ENCODE measurements at regions not wholly inside any gene's neighbourhood (a gene's known extent, or its start where the extent isn't known, plus 50 kb on each side); places are given as distances from the start of the nearest gene placed in this dataset.
A peak's percentile ranks its signal among the peaks of the same experiment; 100 is the strongest.

GRCh38 chr2:111219285-111219684, 98.6 kb downstream of the BCL2L11 start:
- no peak for DNase-seq

GRCh38 chr2:111219734-111220505, 99.2 kb downstream of the BCL2L11 start:
- no peak for DNase-seq

- no peak for DNase-seq
Measured at GRCh38 chr2:111220962-111221361, 100.2 kb downstream of the BCL2L11 start.

DNA sequence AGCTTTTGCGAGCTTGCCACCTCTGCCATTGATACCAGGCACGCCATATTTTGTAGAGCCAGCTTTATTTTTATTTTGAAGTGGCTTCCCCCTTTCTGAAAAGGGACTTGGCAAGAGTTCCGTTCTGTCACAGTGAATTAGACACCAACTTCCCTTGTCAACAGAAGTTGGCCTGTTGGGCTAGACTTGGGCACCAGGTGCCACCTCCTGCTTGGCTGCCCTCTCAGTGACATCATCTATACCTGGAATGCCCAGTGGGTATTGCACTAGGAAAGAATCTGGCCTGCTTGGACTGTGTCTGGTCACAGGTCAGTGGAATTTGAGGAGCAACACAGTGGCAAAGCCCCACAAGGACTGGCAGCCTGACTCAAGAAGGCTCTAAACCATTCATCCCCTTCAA, 101.0 kb downstream of the BCL2L11 start:
- DNase-seq: peak in 1 of 2 experiments; percentile 51

DNA sequence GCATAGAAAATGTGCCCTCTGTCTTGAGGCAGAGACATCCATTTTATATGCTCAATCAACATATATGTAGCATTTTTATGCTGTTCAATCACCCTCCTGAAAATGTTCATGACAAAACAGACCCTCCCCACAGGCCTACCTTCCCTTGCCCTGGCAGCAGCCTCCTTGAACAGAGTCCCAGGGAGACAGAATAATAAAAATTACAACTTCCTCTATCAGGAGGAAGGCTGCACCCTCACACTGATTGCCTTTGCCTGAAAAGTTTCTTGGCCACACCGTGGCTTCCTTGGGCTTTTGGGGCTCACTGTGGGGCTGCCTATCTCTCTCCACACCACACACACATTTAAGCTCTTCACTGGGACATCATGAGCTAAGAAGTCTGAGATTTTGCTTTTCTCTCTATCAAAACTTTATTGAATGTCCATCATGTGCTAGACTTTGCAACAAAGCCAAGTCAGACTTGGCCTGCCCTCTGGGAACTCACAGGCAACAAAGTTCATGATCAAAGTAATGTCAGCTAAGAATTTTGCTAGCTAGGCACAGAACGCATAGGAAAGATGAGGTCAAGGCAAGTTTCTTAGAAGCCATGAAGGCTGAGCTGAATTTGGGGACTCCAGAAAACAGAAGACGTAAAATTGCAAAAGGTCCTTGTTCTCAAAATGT, 101.6 kb downstream of the BCL2L11 start:
- no peak for DNase-seq

GRCh38 chr2:111225856-111226255, 105.1 kb downstream of the BCL2L11 start:
- DNase-seq: no peak

GRCh38 chr2:111226876-111227700, 106.4 kb downstream of the BCL2L11 start:
- no peak for DNase-seq

DNA sequence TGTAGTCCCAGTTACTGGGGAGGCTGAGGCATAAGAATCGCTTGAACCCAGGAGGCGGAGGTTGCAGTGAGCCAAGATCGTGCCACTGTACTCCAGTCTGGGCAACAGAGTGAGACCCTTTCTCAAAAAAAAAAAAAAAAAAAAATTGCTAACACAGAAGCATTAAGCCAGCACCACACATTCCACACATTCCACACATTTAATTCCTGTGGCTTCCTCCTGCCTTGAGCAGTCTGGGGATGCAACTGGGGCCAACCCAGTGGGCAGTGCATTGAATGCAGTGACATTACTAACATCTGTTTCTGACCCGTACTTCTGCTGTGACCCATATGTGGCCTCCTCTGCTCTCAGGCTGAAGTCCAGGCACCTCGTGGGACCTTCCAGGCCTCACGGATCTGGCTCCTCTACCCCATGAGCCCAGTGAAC, 107.0 kb downstream of the BCL2L11 start:
- no peak for DNase-seq

DNA sequence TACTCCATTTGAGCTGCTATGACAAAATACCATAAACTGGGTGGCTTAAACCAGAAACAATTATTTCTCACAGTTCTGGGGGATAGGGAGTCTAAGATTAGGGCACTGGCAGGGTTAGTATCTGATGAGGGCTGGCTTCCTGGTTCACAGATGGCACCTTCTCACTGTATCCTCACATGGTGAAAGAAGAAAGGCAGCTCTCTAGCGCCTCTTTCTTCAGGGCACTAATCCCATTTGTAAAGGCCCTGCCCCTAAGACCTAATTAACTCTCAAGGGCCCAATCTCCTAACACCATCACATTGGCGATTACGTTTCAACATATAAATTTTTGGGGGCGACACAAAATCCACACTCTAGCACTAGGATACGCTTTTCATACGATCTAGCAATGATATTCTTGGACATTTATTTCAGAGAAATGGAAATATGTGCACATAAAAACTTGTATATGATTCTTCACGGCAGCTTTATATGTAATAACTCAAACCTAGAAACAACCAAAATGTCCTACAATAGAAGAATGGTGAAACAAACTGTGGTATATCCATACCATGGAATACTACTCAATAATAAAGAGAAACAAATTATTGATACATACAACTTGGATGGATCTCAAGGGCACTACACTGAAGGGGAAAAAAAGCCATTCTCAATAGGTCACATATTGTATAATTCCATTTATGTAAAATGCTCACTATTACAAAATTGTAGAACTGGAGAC, 111.0 kb downstream of the BCL2L11 start:
- DNase-seq: no peak

DNA sequence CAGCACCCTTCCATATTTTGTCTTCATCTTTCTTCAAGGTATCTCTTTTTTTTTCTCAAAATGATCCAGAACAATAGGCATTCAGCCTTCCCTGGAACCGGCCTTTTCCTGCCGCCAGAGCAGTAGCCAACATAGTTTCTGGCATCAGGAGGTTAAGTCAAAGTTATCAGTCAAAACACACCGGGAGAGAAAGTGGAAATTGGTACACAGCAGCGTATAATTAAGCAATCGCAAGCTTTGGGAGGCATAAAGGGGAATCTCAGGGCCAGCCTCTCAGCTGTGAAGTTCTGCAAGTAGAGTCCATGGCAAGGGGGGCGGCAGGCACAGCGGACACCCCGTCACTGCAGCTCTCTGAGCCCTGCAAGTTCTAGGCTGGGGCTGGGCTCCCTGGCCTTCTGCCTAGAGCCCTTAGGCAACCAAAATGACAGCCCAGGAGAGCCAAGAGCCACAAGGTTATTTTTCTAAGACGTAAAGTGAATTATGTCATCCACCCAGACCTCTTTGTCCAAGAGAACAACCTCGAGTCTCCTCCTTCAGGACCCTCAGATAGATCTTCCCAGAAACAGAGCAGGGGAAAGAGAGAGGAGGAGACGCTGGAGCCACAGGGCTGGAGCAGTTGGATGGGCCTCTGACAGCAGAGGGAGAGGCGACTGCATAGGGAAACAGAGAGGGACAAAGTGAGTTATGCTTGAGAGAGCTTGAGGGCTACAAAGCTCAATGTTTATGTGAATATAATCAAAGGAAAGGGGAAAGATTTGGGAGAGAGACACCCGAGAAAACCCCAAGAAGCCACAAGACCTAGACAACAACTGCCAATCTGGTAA, 114.7 kb downstream of the BCL2L11 start:
- no peak for DNase-seq

DNA sequence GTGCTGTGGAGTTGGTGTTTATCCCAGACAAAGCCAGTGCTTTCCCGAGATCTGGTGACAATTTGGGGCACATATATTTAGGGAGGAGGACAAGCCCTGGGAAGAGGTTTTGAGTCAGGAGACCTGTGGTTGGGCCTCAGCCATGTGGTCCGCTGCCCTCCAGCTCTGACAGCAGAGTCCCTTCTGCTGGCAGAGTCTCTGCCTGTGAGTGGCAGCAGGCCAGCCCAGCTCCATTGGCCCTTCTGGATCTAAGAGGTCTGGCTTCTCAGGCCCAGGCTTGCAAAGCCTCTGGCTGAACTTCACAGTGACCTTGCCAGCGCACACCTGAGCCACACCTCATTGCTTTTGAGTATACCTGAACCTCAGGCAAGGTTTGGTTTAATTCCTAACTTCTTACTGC, 115.3 kb downstream of the BCL2L11 start:
- DNase-seq: no peak

- no peak for DNase-seq
Measured at GRCh38 chr2:111238296-111238695, 117.6 kb downstream of the BCL2L11 start.

GRCh38 chr2:111239107-111239506, 118.4 kb downstream of the BCL2L11 start:
- no peak for DNase-seq

DNA sequence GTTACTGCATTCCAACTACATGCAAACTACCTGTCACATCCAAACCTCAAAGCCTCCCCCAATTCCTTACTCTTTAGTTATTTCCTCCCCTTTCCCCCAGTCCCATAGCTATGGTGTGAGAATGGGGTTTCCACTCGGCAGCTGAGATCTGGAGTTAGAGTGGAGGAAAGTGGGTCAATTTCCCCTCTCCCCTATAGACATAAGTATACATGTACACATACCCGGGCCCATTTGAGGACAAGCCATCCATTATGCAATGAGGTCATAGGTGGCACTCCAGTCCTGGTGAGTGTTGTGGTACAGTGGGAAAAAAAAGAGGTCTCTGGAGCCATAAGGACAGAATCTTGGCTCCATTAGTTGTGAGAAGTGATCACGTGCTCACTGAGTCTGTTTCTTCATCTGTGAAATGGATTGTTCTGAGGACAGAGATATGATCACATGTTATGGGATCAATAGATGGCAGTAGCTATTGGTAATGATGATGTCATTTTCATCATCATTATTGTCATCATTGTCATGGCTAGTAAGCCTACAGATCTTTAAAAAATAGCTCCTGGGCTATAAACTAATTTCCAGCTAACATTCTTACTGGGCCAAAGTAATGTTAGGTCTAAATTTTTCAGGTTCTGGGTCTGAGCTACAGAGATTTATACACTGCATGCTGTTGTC, 119.0 kb downstream of the BCL2L11 start:
- no peak for DNase-seq

DNA sequence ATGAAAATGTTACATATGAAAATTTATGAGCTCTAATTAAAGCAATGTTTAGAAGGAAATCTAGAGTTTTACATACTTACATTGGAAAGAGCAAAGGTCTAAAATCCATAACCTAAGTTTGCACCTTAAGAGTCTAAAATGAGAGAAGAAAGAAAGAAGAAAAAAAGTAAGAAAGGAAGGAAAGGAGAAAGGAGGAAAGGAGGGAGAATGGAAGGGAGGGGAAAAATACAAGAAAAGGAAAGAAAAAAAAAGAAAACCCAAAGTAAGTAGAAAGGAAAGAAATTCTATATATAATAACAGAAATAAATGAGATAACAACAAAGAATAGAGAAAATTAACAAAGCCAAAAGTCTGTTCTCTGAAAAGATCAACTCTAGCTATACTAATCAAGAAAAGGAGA, 122.6 kb downstream of the BCL2L11 start:
- DNase-seq: no peak

- peak in 1 of 2 experiments; percentile 6 for DNase-seq
Measured at GRCh38 chr2:111244864-111245263, 124.2 kb downstream of the BCL2L11 start.

DNA sequence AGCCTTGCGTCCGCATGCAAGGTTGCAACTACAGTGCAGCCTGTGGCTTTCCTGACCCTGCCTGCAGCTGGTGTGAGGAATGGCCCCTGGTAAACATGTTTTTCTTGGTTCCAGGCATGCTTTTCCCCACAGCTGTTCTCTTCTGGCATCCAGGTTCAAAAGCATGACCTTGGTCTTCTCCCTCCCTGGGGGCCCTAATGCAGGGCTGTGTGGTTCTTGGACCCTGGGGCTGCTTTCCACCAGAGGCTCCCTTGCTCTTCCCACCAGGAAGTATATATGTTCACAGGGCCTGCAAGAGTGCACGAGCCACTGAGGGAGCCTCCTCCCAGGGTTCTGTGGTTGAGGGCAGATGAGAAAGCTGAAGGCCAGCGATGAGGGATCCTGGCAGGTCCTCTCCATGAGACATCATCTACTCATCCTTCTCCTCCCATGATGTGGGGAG, 125.9 kb downstream of the BCL2L11 start:
- DNase-seq: no peak

DNA sequence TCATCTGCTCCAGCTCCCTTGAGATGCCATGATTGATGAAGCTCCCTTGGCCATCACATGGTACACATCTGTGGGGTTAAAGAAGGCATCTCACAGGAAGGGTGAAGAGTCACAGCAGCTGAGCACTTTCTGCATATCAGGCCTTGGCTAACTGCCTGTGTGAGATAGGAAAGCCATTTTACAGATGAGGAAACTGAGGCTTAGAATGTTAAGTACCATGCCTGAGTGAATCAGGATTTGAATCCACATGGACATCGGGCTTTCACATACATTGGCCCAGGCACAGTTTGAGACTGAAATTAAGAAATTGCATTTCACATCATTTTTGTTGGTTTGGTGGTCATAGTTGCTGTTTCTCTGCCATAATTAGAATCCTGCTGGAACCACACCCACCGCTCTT, 126.8 kb downstream of the BCL2L11 start:
- no peak for DNase-seq

- DNase-seq: no peak
Measured at GRCh38 chr2:111249806-111250205, 129.1 kb downstream of the BCL2L11 start.

- no peak for DNase-seq
Measured at GRCh38 chr2:111250448-111251030, 129.8 kb downstream of the BCL2L11 start.

DNA sequence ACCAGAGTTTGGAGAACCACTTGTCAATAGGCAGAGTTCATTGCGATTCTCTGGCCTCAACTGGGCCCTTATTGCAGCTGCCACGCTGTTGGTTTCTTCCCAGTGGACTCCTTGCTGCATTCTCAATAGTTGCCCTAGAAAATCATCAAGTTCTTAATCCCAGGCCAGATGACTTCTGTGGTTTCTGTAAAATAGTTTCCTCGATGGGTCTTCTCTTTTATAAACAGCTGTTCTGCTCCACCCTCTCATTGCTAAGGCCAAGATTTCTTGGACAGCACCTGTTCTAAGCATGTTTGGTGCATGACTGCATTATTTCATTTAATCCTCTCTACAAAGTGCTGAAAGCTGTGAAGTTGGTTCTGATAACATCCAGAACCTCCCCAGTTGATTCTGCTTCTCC, 131.0 kb downstream of the BCL2L11 start:
- DNase-seq: no peak
